Calu3 (cell line): ENCODE measurements at regions not wholly inside any gene's neighbourhood (a gene's known extent, or its start where the extent isn't known, plus 50 kb on each side); places are given as distances from the start of the nearest gene placed in this dataset.
A peak's percentile ranks its signal among the peaks of the same experiment; 100 is the strongest.

Experiments
- BruUV-seq: library from RNA; stranded (reverse); fragments of 400-500 nt; replicated peaks from 2 replicates; lab custom pipeline; 2021; lab: Mats Ljungman, UMichigan
- CTCF ChIA-PET: fragments of 300-600 bp; sonication (Branson Sonifier 250); formaldehyde crosslinking; loops from one replicate; lab custom pipeline; 2022; ENCODE audit warnings: antibody characterized with exemption; lab: Charles Lee
- DNase-seq: peaks from one replicate; pipeline ENCODE4 v3.0.0; 2022
- H3K27ac Mint-ChIP-seq: one replicate; pipeline ENCODE4 v1.8.0; 2022; ENCODE audit warnings: mixed read lengths; ENCODE audit not compliant: unreplicated experiment
- H3K27me3 Mint-ChIP-seq: one replicate; pipeline ENCODE4 v1.8.0; 2022; ENCODE audit warnings: mixed read lengths; ENCODE audit not compliant: unreplicated experiment
- H3K36me3 Mint-ChIP-seq: one replicate; pipeline ENCODE4 v1.8.0; 2022; ENCODE audit warnings: mild to moderate bottlenecking, moderate library complexity, mixed read lengths; ENCODE audit not compliant: insufficient read depth, unreplicated experiment
- H3K4me1 Mint-ChIP-seq: one replicate; pipeline ENCODE4 v1.8.0; 2022; ENCODE audit warnings: mild to moderate bottlenecking, low read depth, mixed read lengths; ENCODE audit not compliant: unreplicated experiment
- H3K4me3 Mint-ChIP-seq: one replicate; pipeline ENCODE4 v1.8.0; 2022; ENCODE audit warnings: mild to moderate bottlenecking, low read depth, moderate library complexity, mixed read lengths; ENCODE audit not compliant: unreplicated experiment
- H3K9me3 Mint-ChIP-seq: one replicate; pipeline ENCODE4 v1.8.0; 2022; ENCODE audit warnings: low read depth, mixed read lengths; ENCODE audit not compliant: unreplicated experiment
- CTCF ChIP-seq: fragments of 200-600 bp; IDR thresholded peaks from one replicate; pipeline ENCODE4 v1.8.0; 2022; ENCODE audit warnings: antibody characterized with exemption; ENCODE audit not compliant: unreplicated experiment
- intact Hi-C: fragments of 100-400 bp; cut with micrococcal nuclease; formaldehyde crosslinking; loops from one replicate; pipeline ENCODE4 v1.10.0; 2022; ENCODE audit not compliant: unreplicated experiment

GRCh38 chr2:120832296-120833070 lies 96.8 kb downstream of the GLI2 start:
- no peak overlapping the region for H3K4me3 Mint-ChIP-seq
- intact Hi-C loops, result no loop called here
- BruUV-seq, result no TSS peak
- no peak for DNase-seq
- H3K4me1 Mint-ChIP-seq, result no peaks in the 10 kb centered on the region
- TF ChIP-seq CTCF, result no peak
- CTCF ChIA-PET, result interaction anchor here (0.6 to 1.8 kb wide), 3 partner anchors 116 to 248 kb away, joined by 3 to 8 read pairs (median 7); no protein-coding TSS in a partner anchor
- H3K9me3 Mint-ChIP-seq, result no peaks in the 10 kb centered on the region
- H3K36me3 Mint-ChIP-seq, result no peaks in the 10 kb centered on the region
- peaks cover 15% of the 10 kb centered on the region for H3K27me3 Mint-ChIP-seq
- no peak overlapping the region for H3K27ac Mint-ChIP-seq

GRCh38 chr2:120833127-120833675 lies 97.5 kb downstream of the GLI2 start:
- Mint-ChIP-seq H3K4me3 (no peak overlapping the region), H3K4me1 (no peaks in the 10 kb centered on the region)

GRCh38 chr2:120834206-120834605 lies 98.5 kb downstream of the GLI2 start:
- Mint-ChIP-seq H3K4me1 (no peaks in the 10 kb centered on the region), H3K4me3 (no peak overlapping the region), H3K27me3 (peaks cover 15% of the 10 kb centered on the region), H3K9me3 (no peaks in the 10 kb centered on the region), H3K36me3 (no peaks in the 10 kb centered on the region), H3K27ac (no peak overlapping the region)
- BruUV-seq, result no TSS peak
- intact Hi-C loops, result no loop called here
- no peak for TF ChIP-seq CTCF
- DNase-seq, result no peak
- CTCF ChIA-PET, result interaction anchor here (1.8 kb wide), 1 partner anchor 115 kb away, joined by 7 read pairs; no protein-coding TSS in a partner anchor

More at GRCh38 chr2:120833127-120833675, 97.5 kb downstream of the GLI2 start:
- Mint-ChIP-seq H3K36me3 (no peaks in the 10 kb centered on the region), H3K27me3 (peaks cover 15% of the 10 kb centered on the region), H3K9me3 (no peaks in the 10 kb centered on the region), H3K27ac (no peak overlapping the region)
- CTCF ChIA-PET, result interaction anchor here (0.6 to 1.8 kb wide), 3 partner anchors 116 to 247 kb away, joined by 3 to 8 read pairs (median 7); no protein-coding TSS in a partner anchor
- no peak for TF ChIP-seq CTCF
- DNase-seq, result peak; percentile 13
- BruUV-seq, result no TSS peak
- intact Hi-C loops, result no loop called here

GRCh38 chr2:120836281-120836680 lies 100.6 kb downstream of the GLI2 start:
- H3K36me3 Mint-ChIP-seq, result no peaks in the 10 kb centered on the region
- H3K4me3 Mint-ChIP-seq, result no peak overlapping the region
- BruUV-seq, result no TSS peak
- H3K27me3 Mint-ChIP-seq, result peaks cover 2% of the 10 kb centered on the region
- no peak overlapping the region for H3K27ac Mint-ChIP-seq
- no peak for DNase-seq
- H3K9me3 Mint-ChIP-seq, result no peaks in the 10 kb centered on the region
- no peak for TF ChIP-seq CTCF
- intact Hi-C loops, result no loop called here
- no peaks in the 10 kb centered on the region for H3K4me1 Mint-ChIP-seq
- CTCF ChIA-PET, result no interaction called here
